ENCODE measurements at regions not wholly inside any gene's neighbourhood (a gene's known extent, or its start where the extent isn't known, plus 50 kb on each side); places are given as distances from the start of the nearest gene placed in this dataset.

DNA sequence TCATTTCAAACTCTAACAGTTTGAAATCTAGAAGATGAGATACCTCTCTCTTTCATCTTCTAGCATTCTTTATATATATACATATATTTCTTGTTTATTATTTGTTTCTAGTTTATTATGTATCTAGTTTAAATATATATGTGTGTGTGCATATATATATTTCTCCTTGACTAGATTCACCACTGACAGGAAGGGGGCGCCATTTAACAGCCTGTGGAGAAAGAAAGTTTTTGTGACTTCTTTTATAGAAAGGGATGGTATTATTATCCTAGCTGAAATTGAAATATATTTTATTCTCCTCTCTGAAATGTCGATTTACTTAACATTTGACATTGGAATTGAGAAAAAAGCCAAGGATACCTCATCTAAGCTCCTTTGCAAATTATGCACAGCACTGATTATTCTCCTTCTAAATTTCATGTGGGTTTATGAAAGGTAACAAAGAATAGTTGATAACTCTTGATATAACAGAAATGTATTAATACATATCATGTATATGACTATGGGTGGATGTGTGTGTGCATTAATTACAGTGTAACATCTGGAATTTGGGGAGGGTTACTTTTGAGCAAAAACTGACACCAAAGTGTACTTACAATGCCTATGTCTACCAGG is 160.7 kb upstream of the NT5C1B start:
- DNase-seq, result peak in 27 of 58 donors; percentile 1 to 71 (median 10)

DNA sequence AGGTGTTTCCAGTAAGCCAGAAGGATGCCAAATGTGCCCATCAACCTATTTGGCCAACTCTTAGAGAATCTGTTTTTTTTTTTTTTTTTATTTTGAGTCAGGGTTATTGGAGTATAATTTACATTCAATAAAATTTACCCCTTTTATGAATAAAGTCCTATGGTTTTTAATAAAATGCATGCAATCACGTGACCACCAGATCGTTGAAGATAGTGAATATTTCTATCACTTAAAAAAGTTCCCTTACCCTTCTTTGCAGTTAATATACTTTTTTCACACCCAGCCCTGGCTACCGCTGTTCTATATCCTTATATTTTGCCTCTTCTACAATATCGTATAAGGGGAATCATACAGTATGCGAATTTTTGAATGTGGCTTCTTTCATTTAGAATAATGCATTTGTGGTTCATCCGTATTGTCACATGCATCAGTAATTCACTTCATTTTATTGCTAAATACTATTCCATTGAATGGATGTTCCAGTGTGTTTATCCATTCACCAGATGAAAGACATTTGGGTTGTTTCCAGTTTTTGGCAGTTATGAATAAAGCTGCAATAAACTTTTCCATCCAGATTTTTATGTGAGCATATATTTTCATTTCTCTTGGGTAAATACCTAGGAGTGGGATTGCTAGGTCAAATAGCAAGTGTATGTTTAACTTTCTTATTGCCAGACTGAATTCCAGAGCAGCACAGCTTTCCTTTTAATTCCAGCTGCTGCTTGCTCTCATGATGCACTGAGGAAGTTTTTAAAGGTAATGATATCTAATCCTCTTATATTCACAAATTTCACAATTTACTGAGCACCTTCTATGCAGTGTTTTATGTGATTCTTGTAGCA is 156.3 kb upstream of the NT5C1B start:
- DNase-seq, result no peak

DNA sequence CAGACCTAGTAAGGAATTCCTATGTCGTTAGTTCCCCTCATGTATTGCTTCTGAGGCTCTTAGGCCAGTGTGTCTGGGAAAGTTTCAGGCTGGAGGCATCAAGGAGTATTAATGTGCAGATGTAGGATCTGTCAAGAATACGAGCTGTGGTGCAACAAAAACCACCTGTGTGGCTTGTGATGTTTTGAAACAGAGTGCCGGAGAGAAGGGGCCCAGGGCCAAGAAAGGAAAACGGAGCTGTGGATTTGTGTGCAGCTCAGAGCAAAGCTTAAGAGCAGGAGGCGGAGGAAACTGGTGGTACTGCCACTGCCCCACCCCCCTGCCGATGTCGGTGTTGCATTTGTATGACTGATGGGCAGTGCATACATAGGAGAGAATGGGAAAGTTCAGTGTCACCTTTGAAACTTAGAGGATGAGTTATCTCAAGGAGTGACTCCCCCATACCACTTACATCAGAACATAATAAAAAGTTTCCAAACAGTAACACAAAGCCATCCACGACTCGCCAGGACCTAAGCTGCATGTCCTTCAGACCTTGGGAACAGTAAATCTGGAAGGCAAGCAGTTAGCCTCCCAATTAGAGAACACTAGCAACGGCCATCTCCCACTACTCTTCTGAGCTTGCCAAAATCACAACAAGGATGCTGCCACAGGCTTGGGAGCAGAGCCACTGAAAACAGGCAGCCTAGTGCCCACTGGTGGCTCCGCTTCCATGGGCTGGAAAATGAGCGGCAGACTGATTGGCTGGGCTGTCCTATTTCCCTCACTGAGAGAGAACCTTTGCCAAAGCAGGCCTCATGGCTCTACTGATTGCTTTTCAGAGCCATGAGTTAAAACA is 152.7 kb upstream of the NT5C1B start:
- DNase-seq, result peak in 24 of 58 donors; percentile 2 to 24 (median 11)

DNA sequence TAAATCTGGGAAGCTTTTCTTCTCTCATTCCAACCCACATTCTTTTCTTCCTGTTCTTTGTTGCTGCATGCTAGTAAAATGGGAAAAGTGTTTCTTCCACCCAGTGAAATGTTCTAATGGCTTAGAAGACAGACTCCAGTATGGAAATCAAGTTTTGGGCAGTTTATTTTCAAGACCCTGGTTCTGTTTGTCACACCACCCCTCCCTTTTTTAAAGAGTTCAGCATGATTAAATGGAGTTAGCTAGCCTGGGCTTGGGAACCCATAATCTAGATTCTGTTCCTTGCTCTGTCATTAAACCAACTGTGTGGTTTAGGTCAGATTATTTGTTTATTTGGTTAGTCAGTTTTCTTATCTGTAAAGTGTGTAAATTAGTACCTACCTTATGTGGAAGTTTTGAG is 151.8 kb upstream of the NT5C1B start:
- no peak for DNase-seq

DNA sequence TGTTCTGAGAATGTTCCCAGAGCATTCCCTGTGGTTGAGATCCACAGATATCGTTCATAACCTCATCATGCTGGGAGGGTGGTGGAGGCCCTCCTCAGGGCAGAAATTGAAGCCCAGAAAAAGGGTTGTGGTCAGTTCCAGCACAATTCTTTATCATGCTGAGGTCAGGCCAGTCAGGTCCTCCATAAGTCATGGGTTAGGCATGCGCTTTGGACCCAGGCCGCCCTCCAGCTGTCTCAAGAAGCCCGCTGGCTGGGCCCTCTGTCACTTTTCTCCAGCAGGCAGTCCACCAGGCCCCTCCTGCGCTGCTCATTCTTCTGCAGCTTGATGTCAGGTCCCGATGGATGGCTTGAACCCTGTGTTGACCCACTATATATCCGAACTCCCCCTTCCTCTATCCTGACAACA is 151.1 kb upstream of the NT5C1B start:
- DNase-seq, result no peak

DNA sequence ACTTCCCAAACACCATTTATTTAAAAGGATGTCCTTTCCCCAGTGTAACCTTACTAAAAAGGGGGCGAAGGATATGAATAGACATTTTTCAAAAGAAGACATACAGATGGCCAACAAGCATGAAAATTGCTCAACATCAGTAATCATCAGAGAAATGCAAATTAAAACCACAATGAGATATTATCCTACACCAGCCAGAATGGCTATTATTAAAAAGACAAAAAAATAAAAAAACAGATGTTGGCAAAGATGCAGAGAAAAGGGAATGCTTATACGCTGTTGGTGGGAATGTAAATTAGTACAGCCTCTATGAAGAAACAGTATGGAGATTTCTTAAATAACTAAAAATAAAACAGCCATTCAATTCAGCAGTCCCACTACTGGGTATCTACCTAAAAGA is 142.3 kb upstream of the NT5C1B start:
- no peak for DNase-seq

DNA sequence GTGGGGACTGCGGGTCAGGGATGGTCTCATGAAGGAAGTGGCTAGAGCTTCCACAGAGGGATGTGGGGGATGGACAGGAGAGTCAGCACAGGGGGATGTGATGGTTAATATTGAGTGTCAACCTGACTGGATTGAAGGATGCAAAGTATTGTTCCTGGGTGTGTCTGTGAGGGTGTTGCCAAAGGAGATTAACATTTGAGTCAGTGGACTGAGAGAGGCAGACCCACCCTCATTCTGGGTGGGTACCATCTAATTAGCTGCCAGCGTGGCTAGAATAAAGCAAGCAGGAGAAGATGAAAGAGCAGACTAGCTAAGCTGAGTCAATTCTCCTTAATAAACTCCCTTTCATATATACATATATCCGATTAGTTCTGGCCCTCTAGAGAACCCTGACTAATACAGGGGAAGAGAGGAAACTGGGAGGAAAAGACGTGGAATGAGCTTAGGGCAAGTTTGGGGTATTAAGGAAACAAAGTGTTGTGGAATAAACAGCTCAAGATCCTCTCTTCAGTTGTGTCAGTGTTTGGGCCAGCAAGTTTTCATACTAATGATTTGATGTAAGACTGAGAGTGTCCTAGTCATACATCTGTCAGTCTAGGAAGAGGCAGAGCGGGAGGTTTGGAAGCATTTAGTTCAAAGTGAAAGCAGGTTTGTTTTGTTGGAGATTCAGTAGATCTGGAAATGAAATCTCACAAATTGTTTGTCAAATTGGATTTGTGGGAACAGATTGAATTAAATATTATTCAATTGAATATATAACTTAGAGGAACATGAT is 135.2 kb upstream of the NT5C1B start:
- no peak for DNase-seq

DNA sequence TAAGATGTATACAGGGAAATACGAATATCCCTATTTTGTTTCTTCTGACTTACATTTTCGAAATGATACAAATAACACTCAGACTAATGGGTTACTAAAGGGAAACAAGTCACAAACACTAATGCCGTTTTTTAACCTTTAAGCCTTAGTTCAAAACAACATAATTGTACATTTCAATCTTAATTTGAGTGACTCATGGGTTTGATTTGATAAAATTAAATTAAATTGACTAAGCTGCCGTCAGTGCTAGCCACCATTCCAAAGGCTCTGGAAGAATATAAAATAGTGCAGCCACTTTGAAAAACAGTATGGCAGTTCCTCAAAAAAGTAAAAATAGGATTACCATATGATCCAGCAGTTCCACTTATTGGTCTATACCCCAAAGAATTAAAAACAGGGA is 133.8 kb upstream of the NT5C1B start:
- DNase-seq, result no peak

DNA sequence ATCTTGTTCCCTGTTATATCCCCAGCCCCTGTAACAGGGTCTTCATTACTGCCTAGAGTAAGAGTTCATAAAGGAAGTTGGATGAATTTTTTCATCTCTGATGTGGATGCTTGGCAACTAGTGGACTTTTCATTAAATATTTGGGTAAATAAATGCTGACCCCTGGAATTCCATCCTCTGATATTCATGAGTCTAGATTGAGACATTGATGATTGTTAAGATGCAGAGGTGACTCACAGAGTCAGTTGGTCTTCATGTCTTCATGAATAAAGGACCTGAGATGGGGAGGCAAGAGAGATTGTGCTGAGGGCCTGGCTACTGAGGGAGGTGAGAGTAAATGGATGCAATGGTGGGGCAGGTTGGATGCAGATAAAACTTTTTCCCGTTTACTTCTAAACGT is 132.7 kb upstream of the NT5C1B start:
- no peak for DNase-seq

DNA sequence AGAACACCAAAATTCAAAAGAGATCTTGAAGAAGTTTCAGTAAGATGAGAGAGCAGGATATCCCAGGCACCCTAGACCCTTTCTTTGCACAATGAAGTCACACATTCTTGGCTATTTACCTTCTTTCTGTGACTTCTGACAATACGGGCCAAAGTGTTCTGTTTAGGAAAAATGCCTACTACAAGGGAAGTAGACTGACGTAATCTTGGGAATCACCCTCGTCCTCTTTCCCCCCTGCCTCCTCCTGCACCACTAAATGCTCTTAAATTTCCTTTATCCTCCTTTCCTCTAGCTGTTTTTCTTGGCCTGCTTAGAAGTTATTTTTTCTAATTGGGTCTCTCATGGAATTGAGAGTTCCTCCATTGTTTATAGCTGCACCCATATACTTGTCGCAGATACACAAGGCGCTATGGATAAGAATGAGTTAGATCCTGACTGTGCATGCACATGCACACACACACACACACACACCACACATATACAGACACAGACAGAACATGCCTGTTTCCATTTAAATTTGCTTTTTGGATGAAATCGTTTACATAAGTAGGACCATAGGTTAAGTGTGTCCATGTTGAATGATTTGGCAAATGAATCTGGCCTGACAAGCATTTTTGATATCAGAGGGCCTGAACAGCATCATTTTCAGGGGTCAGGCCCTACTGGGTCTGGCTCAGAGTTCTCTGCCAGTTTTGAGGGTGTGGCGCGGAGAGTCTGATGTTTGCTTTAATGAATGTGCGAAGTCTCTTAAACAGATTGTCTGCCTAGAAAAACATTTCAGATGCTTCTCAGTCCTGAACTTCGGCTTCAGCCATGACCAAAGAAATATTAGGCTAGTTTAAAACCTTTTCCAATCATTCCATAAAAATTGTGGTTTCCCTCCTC is 131.9 kb upstream of the NT5C1B start:
- no peak for DNase-seq

DNA sequence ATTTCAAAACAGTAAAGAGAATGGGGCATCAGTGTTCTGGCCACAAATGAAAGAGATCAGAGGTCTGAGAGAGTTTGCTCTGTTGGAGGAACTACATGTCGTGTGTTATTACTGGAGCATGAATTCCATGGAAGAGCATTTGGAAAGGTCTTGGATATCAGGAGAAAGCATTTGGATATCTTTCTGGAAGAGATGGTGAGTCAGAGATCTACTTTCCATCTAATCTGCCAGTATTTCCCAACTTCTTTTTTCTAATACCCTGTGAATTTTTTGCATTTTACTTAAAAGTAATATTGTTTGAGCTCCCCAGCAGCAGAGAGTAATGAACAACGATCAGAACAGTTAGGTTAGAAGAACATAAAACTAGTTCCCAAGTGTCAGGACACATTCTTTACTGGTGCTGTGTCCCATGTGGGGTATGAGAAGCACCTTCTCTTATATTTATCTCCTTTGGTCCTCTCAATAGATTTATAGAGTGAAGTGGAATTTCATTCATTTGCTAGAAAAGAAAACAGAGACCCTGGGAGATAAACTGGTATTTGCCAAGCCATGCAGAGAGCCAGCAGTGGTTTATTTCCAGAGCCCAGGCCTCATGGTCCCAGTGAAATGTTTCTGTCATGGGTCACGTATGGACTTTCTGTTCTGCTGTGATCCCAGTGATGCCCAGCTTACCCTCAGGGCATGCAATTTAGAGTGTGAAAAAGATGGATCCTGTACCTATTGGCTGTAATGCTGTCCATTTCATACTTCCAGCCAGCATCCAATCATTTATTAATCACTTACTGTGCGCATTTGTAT is 130.8 kb upstream of the NT5C1B start:
- DNase-seq, result no peak

DNA sequence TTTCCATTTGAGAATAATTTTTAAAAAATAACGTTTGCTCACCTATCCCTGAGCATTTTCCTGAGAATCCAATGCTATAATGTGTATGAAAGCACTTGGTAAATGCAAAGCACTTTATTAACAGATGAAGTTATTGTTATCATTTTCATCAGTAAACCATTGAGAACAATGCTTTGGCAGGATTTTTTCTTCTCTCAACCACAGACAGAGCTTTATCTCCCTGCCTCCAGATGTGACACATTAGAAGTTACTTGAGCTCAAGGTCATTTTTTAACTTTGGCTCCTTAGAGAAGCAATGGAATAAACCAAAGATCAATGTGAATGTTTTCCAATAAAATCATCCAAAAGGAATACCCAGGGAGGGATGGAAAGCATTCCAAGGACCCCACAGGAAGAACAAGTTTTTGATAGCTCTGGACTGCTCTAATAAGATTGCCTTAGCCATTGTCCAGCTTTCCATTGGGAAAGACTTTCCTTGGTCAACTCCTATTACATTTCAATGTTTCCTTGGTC is 118.9 kb upstream of the NT5C1B start:
- DNase-seq, result no peak

DNA sequence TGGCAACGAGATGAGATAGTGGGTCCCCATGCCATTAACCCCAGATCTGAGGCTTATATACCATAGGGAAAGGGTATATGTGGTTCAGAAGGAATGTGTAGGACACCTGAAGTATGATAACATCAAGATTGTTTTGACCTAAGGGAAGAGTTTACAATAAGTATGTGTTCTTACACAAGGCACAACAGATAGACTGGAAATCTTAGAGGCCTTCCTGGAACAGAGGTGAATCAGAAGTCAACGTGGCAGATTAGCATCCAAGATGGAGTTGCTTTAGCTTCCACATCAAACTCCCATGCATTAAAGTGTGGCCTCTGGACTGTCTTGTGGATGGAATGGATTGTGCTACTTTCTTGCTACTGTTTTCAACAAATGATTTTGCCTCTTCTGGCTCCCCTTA is 116.6 kb upstream of the NT5C1B start:
- DNase-seq, result no peak

DNA sequence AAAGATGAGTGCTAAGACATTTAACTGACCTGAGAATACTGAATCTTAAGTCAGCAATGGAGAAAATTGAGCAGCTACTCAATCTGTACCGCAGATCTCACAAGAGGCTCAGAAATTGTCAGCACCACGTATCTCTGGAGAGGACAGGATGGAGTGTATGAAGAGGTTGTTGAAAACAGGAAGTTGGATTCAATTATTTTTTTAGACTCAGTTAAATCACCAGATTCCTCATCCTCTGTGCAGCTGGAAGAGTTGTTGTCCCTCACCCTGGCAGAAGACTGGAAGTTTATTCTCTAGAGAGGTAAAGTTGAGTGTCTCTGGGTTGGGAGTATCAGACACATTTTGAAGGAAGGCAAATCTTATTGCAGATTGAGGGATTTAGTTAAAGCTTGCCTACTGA is 114.9 kb upstream of the NT5C1B start:
- no peak for DNase-seq

DNA sequence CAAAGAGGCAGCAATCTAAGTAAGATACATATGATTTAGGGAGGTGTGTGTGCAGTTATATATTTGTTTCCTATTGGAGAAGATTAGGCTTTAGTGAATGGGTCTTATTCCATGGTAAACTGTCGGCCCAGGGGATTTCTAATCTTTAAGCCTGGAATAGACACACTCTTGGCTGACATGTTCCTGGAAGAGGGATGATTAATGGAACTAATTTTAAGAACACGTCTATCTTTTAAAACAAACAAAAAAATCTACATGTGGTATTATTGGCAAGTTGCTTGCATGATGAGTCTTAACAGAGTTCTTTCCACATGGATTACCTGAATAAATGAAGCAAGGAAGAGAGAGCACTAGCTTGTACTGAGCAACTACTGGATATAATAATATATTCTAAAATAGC is 114.2 kb upstream of the NT5C1B start:
- no peak for DNase-seq

DNA sequence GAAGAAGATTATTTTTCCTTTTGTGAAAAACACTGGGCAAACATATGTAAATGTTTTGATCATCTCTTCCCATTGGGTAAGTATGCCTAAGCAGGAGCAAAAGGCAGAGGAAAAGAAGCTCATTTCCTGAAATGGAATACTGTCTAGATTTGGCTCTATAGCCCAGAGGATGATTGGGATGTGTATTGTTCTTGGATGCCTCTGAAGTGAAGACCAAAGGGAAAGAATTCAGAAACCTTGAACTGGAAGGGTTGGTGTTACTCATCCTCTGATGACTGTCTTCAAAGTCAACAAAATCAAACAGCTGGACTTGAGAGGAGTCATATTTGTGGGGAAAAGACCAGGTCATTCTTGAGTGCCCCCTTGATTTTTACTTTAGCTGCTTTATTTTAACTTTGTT is 112.6 kb upstream of the NT5C1B start:
- no peak for DNase-seq

DNA sequence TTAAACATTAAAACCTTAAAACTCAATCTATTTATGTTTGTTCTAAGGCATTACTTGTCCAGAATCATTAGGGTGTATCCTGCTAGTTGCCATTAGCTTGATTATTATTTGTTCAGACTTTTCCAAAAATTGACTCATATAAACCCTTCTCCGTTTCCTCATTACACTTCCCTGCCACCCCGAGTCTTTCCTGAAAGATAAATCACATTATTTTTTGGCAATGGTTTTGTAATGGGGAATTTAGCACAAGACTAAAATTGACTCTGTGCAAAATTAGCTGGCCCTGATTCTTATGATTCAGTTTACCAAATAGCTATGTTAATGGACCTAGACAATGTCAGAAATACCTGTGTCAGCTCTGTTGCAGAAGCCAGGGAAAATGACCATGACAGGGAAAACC is 112.2 kb upstream of the NT5C1B start:
- DNase-seq, result no peak

DNA sequence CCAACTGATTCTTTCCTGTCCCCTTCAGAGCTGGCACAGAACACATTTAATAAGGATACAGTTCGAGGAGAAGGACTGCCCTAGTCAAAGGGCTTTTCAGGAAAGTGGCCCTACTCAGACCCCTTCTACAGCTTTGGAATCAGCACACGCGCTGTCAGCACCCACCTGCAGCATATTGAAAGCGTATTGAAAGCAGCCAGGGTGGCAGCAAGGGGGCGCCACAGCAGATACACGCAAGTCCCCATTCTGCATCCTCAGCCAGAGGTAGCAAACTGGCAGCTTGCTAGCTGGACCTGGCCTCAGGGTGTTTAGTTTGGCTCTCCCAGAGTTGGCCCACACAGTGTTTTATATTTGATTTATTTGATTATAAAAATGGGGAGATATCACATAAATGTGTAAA is 101.0 kb upstream of the NT5C1B start:
- DNase-seq, result no peak
